Loucy (cell line): ENCODE measurements at regions not wholly inside any gene's neighbourhood (a gene's known extent, or its start where the extent isn't known, plus 50 kb on each side); places are given as distances from the start of the nearest gene placed in this dataset.
"Not testable (repeated sequence)": the region's sequence is repeated elsewhere in the genome, so short reads cannot be mapped to it uniquely, and the experiment has no call there.

Source experiments
- EZH2phosphoT487 ChIP-seq: fragments of 200-600 bp; IDR thresholded peaks from 2 replicates; pipeline ENCODE4 v1.6.1; 2018; ENCODE audit warnings: antibody characterized with exemption, mild to moderate bottlenecking, moderate library complexity, borderline replicate concordance
- TF ChIP-seq, protein P1 (sequence below): fragments of 200-600 bp; sonication (generic); conservative IDR thresholded peaks from 2 replicates; pipeline ENCODE4 v1.5.1; 2014; ENCODE audit warnings: mild to moderate bottlenecking, antibody characterized with exemption, low read length

GRCh38 chr11:92074498-92074897 is 150.1 kb upstream of the FAT3 start:
- TF ChIP-seq, protein P1, sequence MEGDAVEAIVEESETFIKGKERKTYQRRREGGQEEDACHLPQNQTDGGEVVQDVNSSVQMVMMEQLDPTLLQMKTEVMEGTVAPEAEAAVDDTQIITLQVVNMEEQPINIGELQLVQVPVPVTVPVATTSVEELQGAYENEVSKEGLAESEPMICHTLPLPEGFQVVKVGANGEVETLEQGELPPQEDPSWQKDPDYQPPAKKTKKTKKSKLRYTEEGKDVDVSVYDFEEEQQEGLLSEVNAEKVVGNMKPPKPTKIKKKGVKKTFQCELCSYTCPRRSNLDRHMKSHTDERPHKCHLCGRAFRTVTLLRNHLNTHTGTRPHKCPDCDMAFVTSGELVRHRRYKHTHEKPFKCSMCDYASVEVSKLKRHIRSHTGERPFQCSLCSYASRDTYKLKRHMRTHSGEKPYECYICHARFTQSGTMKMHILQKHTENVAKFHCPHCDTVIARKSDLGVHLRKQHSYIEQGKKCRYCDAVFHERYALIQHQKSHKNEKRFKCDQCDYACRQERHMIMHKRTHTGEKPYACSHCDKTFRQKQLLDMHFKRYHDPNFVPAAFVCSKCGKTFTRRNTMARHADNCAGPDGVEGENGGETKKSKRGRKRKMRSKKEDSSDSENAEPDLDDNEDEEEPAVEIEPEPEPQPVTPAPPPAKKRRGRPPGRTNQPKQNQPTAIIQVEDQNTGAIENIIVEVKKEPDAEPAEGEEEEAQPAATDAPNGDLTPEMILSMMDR = not testable (repeated sequence)
- not testable (repeated sequence) for TF ChIP-seq EZH2phosphoT487
